Gastroesophageal sphincter (tissue), 3 donors: ENCODE measurements at regions not wholly inside any gene's neighbourhood (a gene's known extent, or its start where the extent isn't known, plus 50 kb on each side); places are given as distances from the start of the nearest gene placed in this dataset.

Experiments used
- EP300 ChIP-seq: sonication (generic); formaldehyde crosslinking; IDR thresholded peaks from one replicate; pipeline ENCODE4 v1.6.1; 2017; ENCODE audit warnings: antibody characterized with exemption, mild to moderate bottlenecking
- TF ChIP-seq, protein P1 (sequence below), 4 experiments: fragments of 200-600 bp in 2 of 4; fragments of 450-650 bp in 2 of 4; sonication (generic) in 1 of 4; IDR thresholded peaks; one replicate each; pipeline ENCODE4 v1.5.1; 2017 to 2019; ENCODE audit warnings: antibody characterized with exemption in 4 of 4, mild to moderate bottlenecking in 2 of 4, moderate library complexity in 2 of 4

DNA sequence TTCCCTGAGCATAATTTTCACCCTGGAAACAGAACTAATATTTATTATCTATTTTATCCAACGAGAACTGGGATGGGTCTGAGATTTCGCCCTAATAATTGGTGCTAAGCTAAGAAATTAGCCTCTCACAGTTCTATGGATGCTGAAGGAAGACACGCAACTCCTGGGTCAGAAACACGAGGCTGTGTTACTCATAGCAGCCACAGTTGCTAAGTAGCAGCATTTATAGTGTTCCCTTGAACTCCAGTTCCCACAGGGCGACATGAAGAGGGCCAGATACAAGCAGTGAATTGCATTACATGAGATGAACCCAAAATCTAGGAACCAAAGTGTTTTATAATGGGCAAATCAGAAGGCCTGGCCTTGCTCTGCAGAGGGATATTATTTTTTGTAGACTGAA, 109.8 kb upstream of the AGR3 start:
- TF ChIP-seq, protein P1, sequence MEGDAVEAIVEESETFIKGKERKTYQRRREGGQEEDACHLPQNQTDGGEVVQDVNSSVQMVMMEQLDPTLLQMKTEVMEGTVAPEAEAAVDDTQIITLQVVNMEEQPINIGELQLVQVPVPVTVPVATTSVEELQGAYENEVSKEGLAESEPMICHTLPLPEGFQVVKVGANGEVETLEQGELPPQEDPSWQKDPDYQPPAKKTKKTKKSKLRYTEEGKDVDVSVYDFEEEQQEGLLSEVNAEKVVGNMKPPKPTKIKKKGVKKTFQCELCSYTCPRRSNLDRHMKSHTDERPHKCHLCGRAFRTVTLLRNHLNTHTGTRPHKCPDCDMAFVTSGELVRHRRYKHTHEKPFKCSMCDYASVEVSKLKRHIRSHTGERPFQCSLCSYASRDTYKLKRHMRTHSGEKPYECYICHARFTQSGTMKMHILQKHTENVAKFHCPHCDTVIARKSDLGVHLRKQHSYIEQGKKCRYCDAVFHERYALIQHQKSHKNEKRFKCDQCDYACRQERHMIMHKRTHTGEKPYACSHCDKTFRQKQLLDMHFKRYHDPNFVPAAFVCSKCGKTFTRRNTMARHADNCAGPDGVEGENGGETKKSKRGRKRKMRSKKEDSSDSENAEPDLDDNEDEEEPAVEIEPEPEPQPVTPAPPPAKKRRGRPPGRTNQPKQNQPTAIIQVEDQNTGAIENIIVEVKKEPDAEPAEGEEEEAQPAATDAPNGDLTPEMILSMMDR (IDR thresholded peaks at IDR 0.05) = no peak
- TF ChIP-seq EP300 = no peak
